A549 (cell line): ENCODE measurements at regions not wholly inside any gene's neighbourhood (a gene's known extent, or its start where the extent isn't known, plus 50 kb on each side); places are given as distances from the start of the nearest gene placed in this dataset.

Experiments
- ATAC-seq, 2 experiments: fragments of 200-7000 bp in 1 of 2; fragments of >200 bp in 1 of 2; cut with Nextera tagmentation in 1 of 2; cut with Tn5 transposase in 1 of 2; 3 replicates each; pipeline versions ENCODE4 v1.8.0 to v1.9.1; 2018 to 2020; ENCODE audit warnings: mild to moderate bottlenecking in 1 of 2, moderate library complexity in 1 of 2
- CTCF ChIA-PET: fragments of 300-600 bp; sonication (Branson Sonifier 250); formaldehyde crosslinking; extraction: SDS; loops from one replicate; lab custom pipeline; 2021; ENCODE audit warnings: antibody characterized with exemption, inconsistent platforms; lab: Yijun Ruan, JAX
- POLR2A ChIA-PET: fragments of 350-600 bp; formaldehyde crosslinking; extraction: SDS; loops from one replicate; lab custom pipeline; 2021; ENCODE audit warnings: antibody characterized with exemption, inconsistent platforms; lab: Yijun Ruan, JAX
- DNase-seq, 2 experiments: peaks; one replicate each; pipeline versions ENCODE4 v3.0.0 to v3.0.0-alpha.2; 2011 to 2016; ENCODE audit warnings: low read depth in 1 of 2, low spot score in 1 of 2
- FAIRE-seq: peaks from 2 replicates; lab custom pipeline; 2011; peaks lifted over from hg19 to GRCh38; lab: Jason Lieb, UNC
- H3K27ac ChIP-seq, 2 experiments: fragments of >200 bp; sonication (Bioruptor Twin); formaldehyde crosslinking; 3 replicates each; pipeline ENCODE4 v1.5.1; 2016 to 2017
- H3K4me1 ChIP-seq: fragments of >200 bp; sonication (Bioruptor Twin); formaldehyde crosslinking; 3 replicates; pipeline ENCODE4 v1.6.1; 2016
- H3K4me2 ChIP-seq: fragments of >200 bp; sonication (Bioruptor Twin); formaldehyde crosslinking; 3 replicates; pipeline ENCODE4 v1.6.1; 2016
- H3K4me3 ChIP-seq: fragments of >200 bp; sonication (Bioruptor Twin); formaldehyde crosslinking; 3 replicates; pipeline ENCODE4 v1.5.1; 2016
- H3K9me3 ChIP-seq: fragments of >200 bp; sonication (Bioruptor Twin); formaldehyde crosslinking; 3 replicates; pipeline ENCODE4 v1.6.1; 2016
- ATOH8 ChIP-seq: fragments of 250-450 bp; sonication (Bioruptor Pico); IDR thresholded peaks from 2 replicates; pipeline ENCODE4 v1.5.0; 2020; ENCODE audit warnings: low read depth, mild to moderate bottlenecking, moderate library complexity
- BCL3 ChIP-seq: fragments of >200 bp; sonication (Bioruptor Twin); formaldehyde crosslinking; IDR thresholded peaks from 3 replicates; pipeline ENCODE4 v1.6.1; 2016
- ELK1 ChIP-seq: fragments of 150-350 bp; IDR thresholded peaks from 2 replicates; pipeline ENCODE4 v1.6.1; 2014; ENCODE audit warnings: low read depth, mild to moderate bottlenecking, low read length
- FOSL2 ChIP-seq, 2 experiments: fragments of 450-650 bp in 1 of 2; fragments of >200 bp in 1 of 2; sonication (Bioruptor Twin) in 1 of 2; formaldehyde crosslinking; IDR thresholded peaks; 2 replicates each; pipeline versions ENCODE4 v1.5.0 to v1.6.1; 2016 to 2020; ENCODE audit warnings: mild to moderate bottlenecking in 1 of 2, moderate library complexity in 1 of 2
- FOXS1 ChIP-seq: fragments of 250-450 bp; sonication (Bioruptor Pico); IDR thresholded peaks from 2 replicates; pipeline ENCODE4 v1.5.0; 2020; ENCODE audit warnings: mild to moderate bottlenecking, moderate library complexity
- HEYL ChIP-seq: fragments of 250-450 bp; sonication (Bioruptor Pico); IDR thresholded peaks from 2 replicates; pipeline ENCODE4 v1.8.0; 2021; ENCODE audit warnings: mild to moderate bottlenecking, moderate library complexity
- HMGXB4 ChIP-seq: fragments of 250-450 bp; sonication (Bioruptor Pico); IDR thresholded peaks from 2 replicates; pipeline ENCODE4 v1.5.0; 2021; ENCODE audit warnings: mild to moderate bottlenecking, moderate library complexity, borderline replicate concordance
- HOXB5 ChIP-seq: fragments of 250-450 bp; sonication (Bioruptor Pico); IDR thresholded peaks from 2 replicates; pipeline ENCODE4 v1.5.0; 2020; ENCODE audit warnings: mild to moderate bottlenecking, moderate library complexity
- JUNB ChIP-seq: fragments of >200 bp; sonication (Bioruptor Twin); formaldehyde crosslinking; IDR thresholded peaks from 2 replicates; pipeline ENCODE4 v1.6.1; 2016
- MAFK ChIP-seq: fragments of 450-650 bp; IDR thresholded peaks from 2 replicates; pipeline ENCODE4 v1.6.1; 2014; ENCODE audit not compliant: partially characterized antibody
- MAX ChIP-seq: IDR thresholded peaks from 2 replicates; pipeline ENCODE4 v1.6.1; 2012
- NFE2L2 ChIP-seq: fragments of 150-350 bp; conservative IDR thresholded peaks from 2 replicates; pipeline ENCODE4 v1.6.1; 2014; ENCODE audit warnings: low read length
- NPAS2 ChIP-seq: fragments of 250-450 bp; sonication (Bioruptor Pico); IDR thresholded peaks from 2 replicates; pipeline ENCODE4 v1.8.0; 2022; ENCODE audit warnings: mild to moderate bottlenecking, moderate library complexity, borderline replicate concordance
- NR3C1 ChIP-seq: fragments of >200 bp; sonication (Bioruptor Twin); formaldehyde crosslinking; IDR thresholded peaks from 3 replicates; pipeline ENCODE4 v1.6.1; 2017
- PHF8 ChIP-seq: fragments of 200-600 bp; sonication (generic); IDR thresholded peaks from 2 replicates; pipeline ENCODE4 v1.6.1; 2016; ENCODE audit warnings: low read depth, mild to moderate bottlenecking, antibody characterized with exemption, moderate library complexity, borderline replicate concordance
- POLR2A ChIP-seq: IDR thresholded peaks from 2 replicates; pipeline ENCODE4 v1.6.1; 2012; ENCODE audit warnings: mild to moderate bottlenecking, low read length
- RCOR1 ChIP-seq: fragments of 150-350 bp; IDR thresholded peaks from 2 replicates; pipeline ENCODE4 v1.6.1; 2014; ENCODE audit warnings: antibody characterized with exemption, low read length, low read depth
- REST ChIP-seq: fragments of 200-600 bp; sonication (generic); IDR thresholded peaks from 2 replicates; pipeline ENCODE4 v1.6.1; 2016; ENCODE audit warnings: antibody characterized with exemption, mild to moderate bottlenecking, moderate library complexity
- TFCP2L1 ChIP-seq: fragments of 250-450 bp; sonication (Bioruptor Pico); IDR thresholded peaks from 2 replicates; pipeline ENCODE4 v1.5.0; 2021; ENCODE audit warnings: mild to moderate bottlenecking
- TP53 ChIP-seq: fragments of 250-450 bp; sonication (Bioruptor Pico); IDR thresholded peaks from 2 replicates; pipeline ENCODE4 v1.5.0; 2021; ENCODE audit warnings: mild to moderate bottlenecking, moderate library complexity
- ZC3H11A ChIP-seq: fragments of 450-650 bp; IDR thresholded peaks from 2 replicates; pipeline ENCODE4 v1.6.1; 2014; ENCODE audit warnings: antibody characterized with exemption, mild to moderate bottlenecking
- ZFP36 ChIP-seq: fragments of 450-650 bp; IDR thresholded peaks from 2 replicates; pipeline ENCODE4 v1.6.1; 2014; ENCODE audit warnings: borderline replicate concordance; ENCODE audit not compliant: partially characterized antibody
- WGBS: methylation state at CpG from one replicate; pipeline ENCODE4 v1.1.6; 2017; ENCODE audit errors: missing lambda C conversion rate; 5-methylcytosine and 5-hydroxymethylcytosine counted together

GRCh38 chr1:201736707-201737320 is 92.1 kb upstream of the IPO9 start:
- no peaks in the 10 kb centered on the region for H3K9me3 ChIP-seq
- TF ChIP-seq BCL3 (no peak), POLR2A (no peak), FOSL2 (IDR thresholded peaks at IDR 0.05) (no peak), FOSL2 (CRISPR knock-in tag; IDR thresholded peaks at IDR 0.05) (no peak), TFCP2L1 (CRISPR knock-in tag) (no peak), NFE2L2 (no peak), RCOR1 (no peak), MAFK (no peak), ELK1 (no peak), ZFP36 (no peak), TP53 (CRISPR knock-in tag) (no peak), ATOH8 (CRISPR knock-in tag) (no peak), MAX (no peak), NPAS2 (no peak), ZC3H11A (no peak), PHF8 (no peak), JUNB (no peak)
- H3K4me3 ChIP-seq = no peak overlapping the region
- no peak for ATAC-seq
- H3K4me2 ChIP-seq = no peak overlapping the region
- no peak for DNase-seq
- CTCF ChIA-PET = interaction anchor here (1.0 to 2.9 kb wide), 5 partner anchors 28 to 138 kb away, joined by 3 to 17 read pairs (median 6); partner anchors contain the start of gene IPO9
- POLR2A ChIA-PET = no interaction called here
- no peaks in the 10 kb centered on the region for H3K4me1 ChIP-seq
- WGBS = 77% methylated on average over 6 of the region's 6 CpGs
- 0 out of 6 replicates have a peak overlapping the region, but pooled peaks of 1 of the 2 experiments have one; percentile 19 for H3K27ac ChIP-seq
- no peak for FAIRE-seq

- no peak for DNase-seq
- Histone ChIP-seq H3K4me2 (no peak overlapping the region), H3K4me3 (no peak overlapping the region), H3K27ac (0 out of 6 replicates have a peak overlapping the region, but pooled peaks of 1 of the 2 experiments have one; percentile 9)
- 52% methylated on average over 5 of the region's 5 CpGs for WGBS
- CTCF ChIA-PET = interaction anchor here (0.7 to 2.9 kb wide), 7 partner anchors 26 to 138 kb away, joined by 3 to 17 read pairs (median 5); partner anchors contain the start of gene IPO9
- no peak; a peak in 1 of 6 replicates for ATAC-seq
- FAIRE-seq = no peak
- no peak for TF ChIP-seq NR3C1
- TF ChIP-seq FOSL2 (IDR thresholded peaks at IDR 0.05) = no peak
- no peak for TF ChIP-seq FOSL2 (CRISPR knock-in tag; IDR thresholded peaks at IDR 0.05)
- TF ChIP-seq, all 56 proteins: peak for 0
- POLR2A ChIA-PET = no interaction called here
- Histone ChIP-seq H3K4me1 (0 out of 3 replicates have a peak, but pooled peaks cover 3% of the 10 kb centered on the region), H3K9me3 (no peaks in the 10 kb centered on the region)
Measured at GRCh38 chr1:201737352-201738060, 91.5 kb upstream of the IPO9 start.

GRCh38 chr1:201739080-201739479 is 89.9 kb upstream of the IPO9 start:
- no peak overlapping the region for H3K4me2 ChIP-seq
- H3K4me3 ChIP-seq = no peak overlapping the region
- H3K9me3 ChIP-seq = no peaks in the 10 kb centered on the region
- WGBS = 82% methylated on average over 12 of the region's 12 CpGs
- ChIA-PET POLR2A (no interaction called here), CTCF (interaction anchor here (2.6 kb wide), 1 partner anchor 54 kb away, joined by 11 read pairs; no protein-coding TSS in a partner anchor)
- DNase-seq (no peak), FAIRE-seq (no peak), ATAC-seq (no peak)
- 0 out of 3 replicates have a peak, but pooled peaks cover 3% of the 10 kb centered on the region for H3K4me1 ChIP-seq
- no peak overlapping the region for H3K27ac ChIP-seq
- TF ChIP-seq HMGXB4 = no peak
- no peak for TF ChIP-seq FOXS1
- no peak for TF ChIP-seq ZC3H11A
- no peak for TF ChIP-seq REST
- no peak for TF ChIP-seq TP53 (CRISPR knock-in tag)
- no peak for TF ChIP-seq HEYL (CRISPR knock-in tag)
- no peak for TF ChIP-seq HOXB5 (CRISPR knock-in tag)
